C4-2B (cell line): ENCODE measurements at regions not wholly inside any gene's neighbourhood (a gene's known extent, or its start where the extent isn't known, plus 50 kb on each side); places are given as distances from the start of the nearest gene placed in this dataset.

Experiments
- H3K27ac ChIP-seq: fragments of 450-650 bp; 2 replicates; pipeline ENCODE4 v1.5.1; 2017
- ZFX ChIP-seq: fragments of 450-650 bp; IDR thresholded peaks from 2 replicates; pipeline ENCODE4 v1.6.1; 2017
- TF ChIP-seq, protein P1 (sequence below): fragments of 450-650 bp; conservative IDR thresholded peaks from 2 replicates; pipeline ENCODE4 v1.5.1; 2017; ENCODE audit warnings: mild to moderate bottlenecking

DNA sequence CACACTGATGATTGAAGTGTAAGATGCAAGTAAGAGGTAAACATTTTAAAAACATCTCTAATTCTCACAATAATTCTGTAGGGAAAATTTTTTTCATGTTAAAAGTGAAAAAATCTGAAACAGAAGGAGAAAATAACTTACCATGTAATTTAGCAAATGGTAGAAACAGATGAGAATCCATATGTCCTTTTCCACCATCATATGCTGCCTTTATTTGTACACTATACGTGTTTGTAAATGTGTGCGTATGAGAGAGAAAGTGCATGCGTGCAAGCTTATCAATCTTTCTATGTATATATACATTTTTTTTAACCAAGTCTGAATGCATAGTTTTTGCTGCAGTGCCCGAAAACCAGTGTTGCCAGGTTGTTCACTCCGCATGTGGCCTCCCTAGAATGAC, 186.7 kb downstream of the IZUMO3 start:
- no peak overlapping the region for H3K27ac ChIP-seq
- TF ChIP-seq ZFX = no peak
- TF ChIP-seq, protein P1, sequence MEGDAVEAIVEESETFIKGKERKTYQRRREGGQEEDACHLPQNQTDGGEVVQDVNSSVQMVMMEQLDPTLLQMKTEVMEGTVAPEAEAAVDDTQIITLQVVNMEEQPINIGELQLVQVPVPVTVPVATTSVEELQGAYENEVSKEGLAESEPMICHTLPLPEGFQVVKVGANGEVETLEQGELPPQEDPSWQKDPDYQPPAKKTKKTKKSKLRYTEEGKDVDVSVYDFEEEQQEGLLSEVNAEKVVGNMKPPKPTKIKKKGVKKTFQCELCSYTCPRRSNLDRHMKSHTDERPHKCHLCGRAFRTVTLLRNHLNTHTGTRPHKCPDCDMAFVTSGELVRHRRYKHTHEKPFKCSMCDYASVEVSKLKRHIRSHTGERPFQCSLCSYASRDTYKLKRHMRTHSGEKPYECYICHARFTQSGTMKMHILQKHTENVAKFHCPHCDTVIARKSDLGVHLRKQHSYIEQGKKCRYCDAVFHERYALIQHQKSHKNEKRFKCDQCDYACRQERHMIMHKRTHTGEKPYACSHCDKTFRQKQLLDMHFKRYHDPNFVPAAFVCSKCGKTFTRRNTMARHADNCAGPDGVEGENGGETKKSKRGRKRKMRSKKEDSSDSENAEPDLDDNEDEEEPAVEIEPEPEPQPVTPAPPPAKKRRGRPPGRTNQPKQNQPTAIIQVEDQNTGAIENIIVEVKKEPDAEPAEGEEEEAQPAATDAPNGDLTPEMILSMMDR = no peak

DNA sequence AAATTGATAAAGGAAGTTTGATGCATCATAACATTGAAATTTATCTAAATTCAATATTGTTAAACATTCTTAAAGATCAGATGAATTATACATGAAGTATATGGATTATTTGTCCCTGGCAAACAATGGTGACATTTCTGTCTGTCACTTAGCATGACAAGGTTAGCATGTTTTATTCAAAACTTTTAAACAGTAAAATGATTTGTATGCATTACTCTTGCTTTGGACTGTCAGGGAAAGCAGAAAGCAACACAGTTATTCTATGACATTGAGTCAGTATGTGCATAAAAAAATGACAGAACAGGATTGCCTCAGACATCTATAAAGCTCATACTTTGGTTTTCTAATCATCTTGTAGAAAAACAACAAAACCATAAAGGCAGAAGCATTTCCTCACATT, 193.7 kb downstream of the IZUMO3 start:
- no peak overlapping the region for H3K27ac ChIP-seq
- TF ChIP-seq, protein P1 = no peak
- TF ChIP-seq ZFX = no peak

DNA sequence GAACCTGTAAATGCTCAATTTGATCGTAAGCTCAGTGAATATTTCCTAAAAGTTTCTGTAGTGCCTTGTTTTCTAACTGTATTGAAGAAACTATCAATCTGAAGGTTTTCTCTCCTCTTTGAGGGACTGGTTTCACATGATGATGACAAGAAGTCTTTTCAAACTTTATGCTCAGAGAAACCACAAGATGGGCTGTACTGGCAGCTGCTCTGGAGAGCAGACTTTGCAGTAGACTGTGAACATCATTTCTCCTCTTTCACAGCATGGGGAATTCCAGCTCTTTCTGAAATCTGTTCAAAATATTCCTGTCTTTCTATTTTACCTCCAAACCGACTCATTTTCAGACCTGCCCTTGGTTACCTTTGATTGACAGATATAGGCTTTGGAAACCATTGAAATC, 194.4 kb downstream of the IZUMO3 start:
- H3K27ac ChIP-seq = no peak overlapping the region
- no peak for TF ChIP-seq ZFX
- TF ChIP-seq, protein P1 = no peak

DNA sequence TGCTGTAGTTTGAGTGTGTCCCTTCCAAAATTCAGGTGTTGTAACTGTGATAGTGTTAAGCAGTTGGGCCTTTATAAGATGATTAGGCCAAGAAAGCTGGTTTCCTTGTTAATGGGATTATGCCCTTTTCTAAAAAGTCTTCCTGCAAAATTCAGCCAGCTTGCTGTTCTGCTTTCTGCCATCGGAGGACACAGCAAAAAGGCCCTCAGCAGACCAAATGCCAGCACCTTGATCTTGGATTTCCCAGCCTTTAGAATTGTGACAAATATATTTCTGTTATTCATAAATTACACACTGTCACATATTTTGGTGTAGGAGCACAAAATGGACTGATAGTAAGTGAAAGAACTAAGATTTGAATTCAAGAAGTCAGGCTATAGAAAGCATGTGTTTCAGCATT, 203.2 kb downstream of the IZUMO3 start:
- TF ChIP-seq ZFX = no peak
- TF ChIP-seq, protein P1 = no peak; the same call in 1 of the 2 replicates
- no peak overlapping the region for H3K27ac ChIP-seq

DNA sequence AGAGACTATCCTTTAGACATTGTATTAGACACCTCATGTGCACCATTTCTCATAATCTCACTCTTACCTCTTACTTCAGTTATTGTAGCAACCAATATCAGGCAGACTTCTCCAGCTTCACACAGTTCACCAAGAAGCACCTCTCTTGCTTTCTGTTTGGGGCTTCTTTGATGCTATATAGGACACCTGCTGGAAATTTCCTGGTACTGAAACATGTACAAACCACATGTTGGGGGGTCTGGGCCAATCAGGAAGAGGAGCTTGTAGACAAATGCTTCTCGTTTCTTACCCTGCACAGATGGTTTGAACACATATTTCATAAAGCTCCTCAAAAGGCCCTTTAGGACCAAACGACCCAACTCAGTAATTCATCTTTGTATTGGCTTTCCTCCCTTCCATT, 212.1 kb downstream of the IZUMO3 start:
- no peak overlapping the region for H3K27ac ChIP-seq
- TF ChIP-seq, protein P1 = peak; percentile 5; the same call in 1 of the 2 replicates
- no peak for TF ChIP-seq ZFX

DNA sequence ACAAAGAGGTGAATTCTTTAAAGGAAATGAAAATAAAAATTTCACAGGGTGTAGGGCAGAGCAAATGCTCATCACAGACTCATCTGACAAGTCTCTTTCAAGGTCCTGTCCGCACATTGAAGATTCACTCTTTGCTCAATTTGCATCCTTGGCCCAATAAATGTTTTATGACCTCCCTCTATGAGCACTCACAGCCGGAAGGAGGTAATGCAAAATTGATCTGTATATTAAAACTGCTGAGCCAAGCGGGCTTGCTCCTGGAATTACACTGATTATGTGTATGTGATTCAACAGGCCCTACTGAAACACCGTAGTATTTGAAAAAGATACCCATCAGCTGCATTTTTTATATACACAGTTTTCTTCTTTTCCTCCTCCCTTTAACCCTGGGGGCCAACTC, 246.8 kb downstream of the IZUMO3 start:
- H3K27ac ChIP-seq = no peak overlapping the region
- TF ChIP-seq ZFX = no peak
- TF ChIP-seq, protein P1 = no peak

DNA sequence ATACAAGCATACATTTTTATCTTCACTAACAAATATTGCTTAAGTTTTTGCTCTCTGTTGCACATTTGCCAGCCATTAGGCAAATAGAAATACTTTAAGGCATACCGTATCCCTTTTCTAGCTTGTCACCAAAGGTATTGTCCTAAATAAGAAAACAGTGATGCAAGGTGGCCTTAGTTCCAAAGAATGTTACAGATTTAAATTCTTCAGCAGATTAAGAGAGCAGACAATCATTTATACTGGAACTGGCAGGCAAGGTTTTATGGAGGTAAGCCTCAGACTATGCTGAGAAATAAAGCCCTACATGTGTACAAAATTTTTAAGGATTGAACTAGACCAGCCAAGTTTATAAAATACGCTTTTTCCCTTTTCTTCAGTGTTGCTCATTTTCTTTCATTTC, 247.8 kb downstream of the IZUMO3 start:
- H3K27ac ChIP-seq = no peak overlapping the region
- TF ChIP-seq ZFX = no peak
- TF ChIP-seq, protein P1 = no peak
